ENCODE measurements at regions not wholly inside any gene's neighbourhood (a gene's known extent, or its start where the extent isn't known, plus 50 kb on each side); places are given as distances from the start of the nearest gene placed in this dataset.

DNA sequence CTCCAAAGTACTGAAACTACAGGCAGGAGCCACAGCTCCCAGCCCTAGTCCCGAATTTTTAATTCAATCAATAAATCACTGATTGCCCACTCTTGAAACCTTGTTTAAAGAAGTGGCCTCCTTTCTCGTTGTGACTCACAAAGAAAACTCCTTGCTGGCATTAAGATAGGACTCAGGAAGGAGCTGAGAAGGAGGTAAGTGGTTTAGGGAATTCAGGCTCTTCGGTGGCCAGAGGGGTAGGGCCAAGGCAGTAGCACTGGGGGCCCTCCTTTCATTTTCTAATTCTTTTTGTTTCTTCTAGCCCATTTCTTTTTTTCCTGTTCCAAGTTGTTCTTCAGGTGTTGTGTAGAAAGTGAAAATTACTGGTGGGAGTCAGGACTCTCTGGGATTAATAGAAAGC lies 86.2 kb upstream of the OR9Q1 start:
- H3K27me3 ChIP-seq (ENCODE audit: control insufficient read depth, insufficient read depth, low read length): no peaks in the 10 kb centered on the region
- CTCF ChIA-PET: no interaction called here
- H3K27ac ChIP-seq (ENCODE audit: low read depth, low read length): no peak overlapping the region
- TF ChIP-seq CTCF (IDR thresholded peaks at IDR 0.05; ENCODE audit: low read depth, low read length): no peak
- no peak overlapping the region for H3K4me3 ChIP-seq (ENCODE audit: low read depth, low read length)
- POLR2A ChIA-PET: no interaction called here
- H3K9me3 ChIP-seq (ENCODE audit: control insufficient read depth, insufficient read depth, low read length): no peaks in the 10 kb centered on the region
- no peak for DNase-seq (ENCODE audit: low read depth, low spot score)

- CTCF ChIA-PET: no interaction called here
- POLR2A ChIA-PET: no interaction called here
- no peak for DNase-seq (ENCODE audit: low read depth, low spot score)
- no peak for TF ChIP-seq CTCF (IDR thresholded peaks at IDR 0.05; ENCODE audit: low read depth, low read length)
- Histone ChIP-seq H3K9me3 (ENCODE audit: control insufficient read depth, insufficient read depth, low read length) (no peaks in the 10 kb centered on the region), H3K27ac (ENCODE audit: low read depth, low read length) (no peak overlapping the region), H3K4me3 (ENCODE audit: low read depth, low read length) (no peak overlapping the region), H3K27me3 (ENCODE audit: control insufficient read depth, insufficient read depth, low read length) (no peaks in the 10 kb centered on the region)
Measured at GRCh38 chr11:57938351-57938750, 85.3 kb upstream of the OR9Q1 start.

- no peak for TF ChIP-seq CTCF (IDR thresholded peaks at IDR 0.05; ENCODE audit: low read depth, low read length)
- H3K4me3 ChIP-seq (ENCODE audit: low read depth, low read length): no peak overlapping the region
- H3K27ac ChIP-seq (ENCODE audit: low read depth, low read length): no peak overlapping the region
- no peak for DNase-seq (ENCODE audit: low read depth, low spot score)
- no peaks in the 10 kb centered on the region; the same call in 1 of the 2 replicates for H3K9me3 ChIP-seq (ENCODE audit: control insufficient read depth, insufficient read depth, low read length)
- ChIA-PET CTCF (no interaction called here), POLR2A (no interaction called here)
- H3K27me3 ChIP-seq (ENCODE audit: control insufficient read depth, insufficient read depth, low read length): no peaks in the 10 kb centered on the region
Measured at GRCh38 chr11:57940044-57940756, 83.5 kb upstream of the OR9Q1 start.

DNA sequence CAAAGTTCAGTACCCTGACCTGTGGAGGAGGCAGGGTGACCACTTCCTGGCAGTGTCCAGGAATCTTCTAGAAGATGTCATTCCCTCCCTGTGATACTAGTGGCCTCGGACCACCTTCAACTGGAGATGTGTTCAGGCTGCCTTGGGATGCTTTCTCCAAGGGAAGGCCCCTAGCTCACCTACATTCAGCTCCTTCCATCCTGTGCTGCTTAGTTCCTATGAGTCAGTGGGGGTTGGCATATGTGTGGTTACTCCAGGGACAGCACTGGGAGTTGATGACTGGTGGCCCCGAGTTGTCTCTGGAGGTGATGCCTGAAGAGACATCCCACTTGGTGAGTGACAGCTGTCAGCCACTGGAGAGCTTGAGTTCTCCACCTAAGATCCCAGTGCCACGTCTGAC lies 81.8 kb upstream of the OR9Q1 start:
- H3K4me3 ChIP-seq (ENCODE audit: low read depth, low read length): no peak overlapping the region

More for the DNA sequence above, 81.8 kb upstream of the OR9Q1 start:
- no peak for DNase-seq (ENCODE audit: low read depth, low spot score)
- POLR2A ChIA-PET: no interaction called here
- CTCF ChIA-PET: no interaction called here
- H3K27me3 ChIP-seq (ENCODE audit: control insufficient read depth, insufficient read depth, low read length): no peaks in the 10 kb centered on the region
- no peak for TF ChIP-seq CTCF (IDR thresholded peaks at IDR 0.05; ENCODE audit: low read depth, low read length)
- no peaks in the 10 kb centered on the region; the same call in 1 of the 2 replicates for H3K9me3 ChIP-seq (ENCODE audit: control insufficient read depth, insufficient read depth, low read length)
- no peak overlapping the region for H3K27ac ChIP-seq (ENCODE audit: low read depth, low read length)
